Ovary (tissue), 3 donors: ENCODE measurements at regions not wholly inside any gene's neighbourhood (a gene's known extent, or its start where the extent isn't known, plus 50 kb on each side); places are given as distances from the start of the nearest gene placed in this dataset.

Source experiments
- EP300 ChIP-seq: sonication (generic); formaldehyde crosslinking; IDR thresholded peaks from one replicate; pipeline ENCODE4 v1.6.1; 2017; ENCODE audit warnings: antibody characterized with exemption
- POLR2A ChIP-seq: fragments of 450-650 bp; IDR thresholded peaks from one replicate; pipeline ENCODE4 v1.6.1; 2017; ENCODE audit warnings: antibody characterized with exemption, mild to moderate bottlenecking, moderate library complexity
- TF ChIP-seq, protein P1 (sequence below), 3 donors: fragments of 450-650 bp in 2 of 3; fragments of 200-600 bp in 1 of 3; IDR thresholded peaks; one replicate each; pipeline versions ENCODE4 v1.5.1 to v1.8.0; 2016 to 2022; ENCODE audit warnings: antibody characterized with exemption in 3 of 3, mild to moderate bottlenecking in 1 of 3
- donor health status: DM: no; HTN: no; CAD: no.

DNA sequence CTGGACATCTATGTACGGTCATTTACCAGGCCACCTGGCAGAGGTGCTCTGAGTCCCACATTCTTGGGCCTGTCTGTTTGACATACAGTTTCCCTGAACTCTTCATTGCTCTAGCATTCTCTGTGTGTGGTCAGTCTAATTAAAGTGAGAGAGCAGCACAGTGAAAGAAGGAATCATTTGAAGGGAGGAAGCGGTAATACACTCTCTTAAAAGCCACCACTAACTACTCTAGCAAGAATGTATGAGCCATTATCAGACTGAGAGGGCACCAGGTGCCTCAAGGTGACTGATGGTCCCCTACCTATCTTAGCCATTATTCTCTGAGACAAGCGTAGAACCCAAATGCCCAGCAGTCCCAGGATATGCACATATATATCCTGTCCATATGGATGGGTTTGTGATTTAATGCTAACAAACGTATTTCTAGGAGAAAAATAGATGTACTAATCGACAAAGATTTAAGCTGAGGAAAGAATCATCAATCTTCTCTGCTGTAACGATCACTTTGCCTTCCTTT lies 527.2 kb downstream of the PRELID2 start:
- TF ChIP-seq, protein P1, sequence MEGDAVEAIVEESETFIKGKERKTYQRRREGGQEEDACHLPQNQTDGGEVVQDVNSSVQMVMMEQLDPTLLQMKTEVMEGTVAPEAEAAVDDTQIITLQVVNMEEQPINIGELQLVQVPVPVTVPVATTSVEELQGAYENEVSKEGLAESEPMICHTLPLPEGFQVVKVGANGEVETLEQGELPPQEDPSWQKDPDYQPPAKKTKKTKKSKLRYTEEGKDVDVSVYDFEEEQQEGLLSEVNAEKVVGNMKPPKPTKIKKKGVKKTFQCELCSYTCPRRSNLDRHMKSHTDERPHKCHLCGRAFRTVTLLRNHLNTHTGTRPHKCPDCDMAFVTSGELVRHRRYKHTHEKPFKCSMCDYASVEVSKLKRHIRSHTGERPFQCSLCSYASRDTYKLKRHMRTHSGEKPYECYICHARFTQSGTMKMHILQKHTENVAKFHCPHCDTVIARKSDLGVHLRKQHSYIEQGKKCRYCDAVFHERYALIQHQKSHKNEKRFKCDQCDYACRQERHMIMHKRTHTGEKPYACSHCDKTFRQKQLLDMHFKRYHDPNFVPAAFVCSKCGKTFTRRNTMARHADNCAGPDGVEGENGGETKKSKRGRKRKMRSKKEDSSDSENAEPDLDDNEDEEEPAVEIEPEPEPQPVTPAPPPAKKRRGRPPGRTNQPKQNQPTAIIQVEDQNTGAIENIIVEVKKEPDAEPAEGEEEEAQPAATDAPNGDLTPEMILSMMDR (IDR thresholded peaks at IDR 0.05) = no peak
- TF ChIP-seq POLR2A (no peak), EP300 (no peak)
